Left ventricle myocardium superior (tissue), 1 donor: ENCODE measurements at regions not wholly inside any gene's neighbourhood (a gene's known extent, or its start where the extent isn't known, plus 50 kb on each side); places are given as distances from the start of the nearest gene placed in this dataset.
"Not testable (repeated sequence)": the region's sequence is repeated elsewhere in the genome, so short reads cannot be mapped to it uniquely, and the experiment has no call there.

Source experiments
- ATAC-seq: fragments of 200-7000 bp; cut with Tn5 transposase; one replicate; pipeline ENCODE4 v1.9.1; 2020; ENCODE audit warnings: mild to moderate bottlenecking, moderate library complexity
- DNase-seq: peaks from one replicate; pipeline ENCODE4 v3.0.0-alpha.2; 2020
- intact Hi-C: fragments of 100-400 bp; cut with micrococcal nuclease; formaldehyde crosslinking; loops from one replicate; pipeline ENCODE4 v1.11.0; 2022
- donor health status: DM: no; HTN: yes; CAD: no; lungs with severe emphysema.

- peak; percentile 89 for ATAC-seq
- intact Hi-C loops = not testable (repeated sequence)
- peak; percentile 91 for DNase-seq
These were observed 532.8 kb downstream of the FOXD4L4 start for GRCh38 chr9:66269783-66270182.

- ATAC-seq, intact Hi-C loops, DNase-seq: not testable (repeated sequence)
These were observed 541.9 kb downstream of the FOXD4L4 start for GRCh38 chr9:66278809-66279208.
